ENCODE measurements at regions not wholly inside any gene's neighbourhood (a gene's known extent, or its start where the extent isn't known, plus 50 kb on each side); places are given as distances from the start of the nearest gene placed in this dataset.

- TF ChIP-seq POLR2A (IDR thresholded peaks at IDR 0.05), result no peak
- no peak for TF ChIP-seq CTCF (IDR thresholded peaks at IDR 0.05)
Measured at GRCh38 chr18:39348757-39349156, 1783.2 kb upstream of the CELF4 start.
